ENCODE measurements at regions not wholly inside any gene's neighbourhood (a gene's known extent, or its start where the extent isn't known, plus 50 kb on each side); places are given as distances from the start of the nearest gene placed in this dataset.
"Not testable (repeated sequence)": the region's sequence is repeated elsewhere in the genome, so short reads cannot be mapped to it uniquely, and the experiment has no call there.

- DNase-seq (ENCODE audit: low spot score) = no peak
Observed at GRCh38 chr13:80717776-80718175, 376.9 kb upstream of the SPRY2 start.

GRCh38 chr13:80716610-80717081, 375.7 kb upstream of the SPRY2 start:
- DNase-seq (ENCODE audit: low spot score) = peak; percentile 32

GRCh38 chr13:80712026-80712425, 371.1 kb upstream of the SPRY2 start:
- DNase-seq (ENCODE audit: low spot score) = no peak

GRCh38 chr13:80708791-80709190, 367.9 kb upstream of the SPRY2 start:
- no peak for DNase-seq (ENCODE audit: low spot score)

DNA sequence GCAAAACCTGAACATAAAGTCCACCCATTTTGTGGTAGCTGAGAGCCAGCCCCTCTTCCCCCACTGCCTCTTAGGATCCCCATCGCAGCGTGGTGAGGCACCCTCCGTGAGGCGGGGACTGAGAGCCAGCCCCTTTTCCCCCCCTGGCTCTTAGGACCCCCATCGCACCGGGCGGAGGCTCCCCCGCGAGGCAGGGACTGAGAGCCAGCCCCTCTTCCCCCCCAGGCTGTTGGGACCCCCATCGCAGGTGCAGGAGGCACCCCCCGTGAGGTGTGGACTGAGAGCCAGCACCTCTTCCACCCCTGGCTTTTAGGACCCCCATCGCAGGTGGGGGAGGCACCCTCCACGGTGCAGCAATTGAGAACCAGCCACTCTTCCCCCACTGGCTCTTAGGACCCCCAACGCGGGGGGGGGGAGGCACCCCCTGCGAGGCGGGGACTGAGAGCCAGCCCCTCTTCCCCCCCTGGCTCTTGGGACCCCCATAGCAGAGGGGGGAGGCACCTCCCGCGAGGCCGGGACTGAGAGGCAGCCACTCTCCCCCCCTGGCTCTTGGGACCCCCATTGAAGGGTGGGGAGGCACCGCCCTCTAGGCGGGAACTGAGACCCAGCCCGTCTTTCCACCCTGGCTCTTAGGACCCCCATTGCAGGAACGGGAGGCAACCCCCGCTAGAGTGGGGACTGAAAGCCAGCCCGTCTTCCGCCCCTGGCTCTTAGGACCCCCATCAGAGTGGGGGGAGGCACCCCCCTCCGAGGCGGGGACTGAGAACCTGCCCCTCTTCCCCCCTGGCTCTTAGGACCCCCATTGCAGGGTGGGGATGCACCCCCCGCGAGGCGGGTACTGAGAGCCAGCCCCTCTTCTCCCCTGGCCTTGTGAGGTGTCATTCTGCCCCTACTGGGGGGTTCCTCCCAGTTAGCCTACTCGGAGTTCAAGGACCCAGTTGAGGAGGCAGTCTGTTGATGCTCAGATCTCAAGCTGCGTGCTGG, 366.4 kb upstream of the SPRY2 start:
- DNase-seq (ENCODE audit: low spot score) = no peak

DNA sequence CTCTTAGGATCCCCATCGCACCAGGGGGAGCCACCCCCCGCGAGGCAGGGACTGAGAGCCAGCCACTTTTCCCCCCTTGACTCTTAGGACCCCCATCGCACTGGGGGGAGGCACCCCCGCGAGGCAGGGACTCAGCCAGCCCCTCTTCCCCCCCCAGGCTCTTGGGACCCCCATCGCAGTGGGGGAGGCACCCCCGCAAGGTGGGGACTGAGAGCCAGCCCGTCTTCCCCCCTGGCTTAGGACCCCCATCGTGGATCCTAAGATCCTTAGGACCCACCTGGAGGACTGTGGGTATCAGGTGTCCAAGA, 365.2 kb upstream of the SPRY2 start:
- DNase-seq (ENCODE audit: low spot score) = no peak

DNA sequence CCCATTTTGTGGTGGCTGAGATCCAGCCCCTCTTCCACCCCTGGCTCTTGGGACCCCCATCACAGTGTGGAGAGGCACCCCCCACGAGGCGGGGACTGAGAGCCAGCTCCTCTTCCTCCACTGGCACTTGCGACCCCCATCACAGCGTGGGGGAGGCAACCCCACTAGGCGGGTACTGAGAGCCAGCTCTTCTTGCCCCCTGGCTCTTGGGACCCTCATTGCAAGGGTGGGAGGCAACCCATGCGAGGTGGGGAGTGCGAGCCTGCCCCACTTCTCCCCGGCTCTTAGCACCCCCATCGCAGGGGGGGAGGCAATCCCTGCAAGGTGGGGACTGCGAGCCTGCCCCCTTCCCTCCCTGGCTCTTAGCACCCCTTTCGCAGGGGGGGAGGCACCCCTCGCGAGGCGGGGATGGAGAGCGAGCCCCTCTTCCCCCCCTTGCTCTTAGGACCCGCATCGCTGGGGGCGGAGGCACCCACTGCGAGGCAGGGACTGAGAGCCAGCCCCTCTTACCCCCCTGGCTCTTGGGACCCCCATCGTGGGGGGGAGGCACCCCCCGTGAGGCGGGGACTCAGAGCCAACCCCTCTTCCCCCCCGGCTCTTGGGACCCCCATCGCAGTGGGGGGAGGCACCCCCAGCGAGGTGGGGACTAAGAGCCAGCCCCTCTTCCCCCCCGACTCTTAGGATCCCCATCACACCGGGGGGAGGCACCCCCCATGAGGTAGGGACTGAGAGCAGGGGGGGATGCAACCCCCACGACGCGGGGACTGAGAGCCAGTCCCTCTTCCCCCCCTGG, 364.6 kb upstream of the SPRY2 start:
- no peak for DNase-seq (ENCODE audit: low spot score)

- no peak for DNase-seq (ENCODE audit: low spot score)
Observed at GRCh38 chr13:80704369-80704768, 363.4 kb upstream of the SPRY2 start.

DNA sequence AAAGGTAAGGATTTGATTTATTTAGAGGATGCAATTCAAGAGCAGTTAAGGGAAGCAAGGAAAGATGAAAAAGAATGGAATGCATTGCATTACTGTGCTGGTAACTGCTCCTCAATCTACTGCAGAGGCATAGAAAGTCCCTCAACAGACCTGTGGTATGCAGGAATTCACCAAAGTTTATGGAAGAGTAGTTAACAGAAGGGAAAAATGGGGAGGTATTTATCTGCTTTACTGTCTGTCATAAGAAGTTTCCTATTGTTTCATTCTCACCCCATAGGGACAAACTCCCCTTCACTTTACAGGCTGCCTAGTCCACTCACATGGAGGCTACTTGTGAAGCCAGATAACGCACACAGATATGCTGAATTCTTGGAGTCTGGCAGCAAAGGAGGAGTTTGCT, 354.9 kb upstream of the SPRY2 start:
- DNase-seq (ENCODE audit: low spot score) = no peak

DNA sequence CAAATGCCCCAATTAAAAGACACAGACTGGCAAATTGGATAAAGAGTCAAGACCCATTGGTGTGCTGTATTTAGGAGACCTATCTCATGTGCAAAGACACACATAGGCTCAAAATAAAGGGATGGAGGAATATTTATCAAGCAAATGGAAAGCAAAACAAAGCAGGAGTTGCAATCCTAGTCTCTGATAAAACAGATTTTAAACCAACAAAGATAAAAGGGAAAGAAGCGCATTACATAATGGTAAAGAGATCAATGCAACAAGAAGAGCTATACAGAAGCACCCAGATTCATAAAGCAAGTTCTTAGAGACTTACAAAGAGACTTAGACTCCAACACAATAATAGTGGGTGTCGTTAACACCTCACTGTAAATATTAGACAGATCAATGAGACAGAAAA, 350.9 kb upstream of the SPRY2 start:
- DNase-seq (ENCODE audit: low spot score) = not testable (repeated sequence)

DNA sequence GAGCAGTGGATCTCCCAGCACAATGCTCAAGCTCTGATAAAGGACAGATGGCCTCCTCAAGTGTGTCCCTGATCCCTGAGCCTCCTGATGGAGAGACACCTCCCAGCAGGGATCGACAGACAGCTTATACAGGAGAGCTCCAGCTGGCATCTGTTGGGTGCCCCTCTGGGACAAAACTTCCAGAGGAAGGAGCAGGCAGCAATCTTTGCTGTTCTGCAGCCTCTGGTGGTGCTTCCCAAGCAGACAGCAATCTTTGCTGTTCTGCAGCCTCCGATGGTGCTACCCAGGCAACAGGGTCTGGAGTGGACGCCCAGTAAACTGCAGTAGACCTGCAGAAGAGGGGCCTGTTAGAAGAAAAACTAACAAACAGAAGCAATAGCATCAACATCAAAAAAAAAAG, 349.3 kb upstream of the SPRY2 start:
- no peak for DNase-seq (ENCODE audit: low spot score)

DNA sequence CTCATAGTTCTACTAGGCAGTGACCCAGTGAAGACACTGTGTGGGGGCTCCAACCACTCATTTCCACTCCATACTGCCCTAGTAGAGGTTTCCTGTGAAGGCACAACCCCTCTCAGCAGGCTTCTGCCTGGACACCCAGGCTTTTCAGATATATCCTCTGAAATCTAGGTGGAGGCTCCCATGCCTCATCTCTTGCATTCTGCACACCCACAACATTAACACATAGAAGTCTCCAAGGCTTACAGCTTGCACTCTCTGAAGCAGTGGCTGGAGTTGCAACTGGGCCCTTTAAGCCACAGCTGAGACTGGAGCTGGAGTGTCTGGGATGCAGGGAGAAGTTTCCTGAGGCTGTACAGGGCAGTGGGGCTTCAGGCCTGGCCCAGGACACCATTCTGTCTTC, 347.7 kb upstream of the SPRY2 start:
- DNase-seq (ENCODE audit: low spot score) = no peak

DNA sequence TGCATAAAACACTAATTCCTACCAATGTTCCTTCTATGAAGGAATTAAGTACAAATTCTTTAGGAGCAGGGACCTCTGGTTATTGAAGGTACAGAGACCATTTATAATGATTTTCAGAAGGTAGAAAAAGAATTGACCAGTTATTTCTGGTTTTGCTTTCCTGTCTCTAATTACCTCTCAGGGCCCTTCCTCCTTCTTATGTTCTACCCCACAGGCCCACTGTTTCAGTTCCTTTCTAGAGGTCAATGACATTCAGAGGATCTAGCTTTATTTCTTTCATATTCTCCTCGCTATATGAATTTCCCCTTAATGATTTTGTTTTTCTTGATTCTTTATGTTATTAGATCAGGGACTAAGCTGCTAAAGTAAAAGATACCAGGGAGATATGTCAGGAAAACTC, 345.0 kb upstream of the SPRY2 start:
- DNase-seq (ENCODE audit: low spot score) = no peak

DNA sequence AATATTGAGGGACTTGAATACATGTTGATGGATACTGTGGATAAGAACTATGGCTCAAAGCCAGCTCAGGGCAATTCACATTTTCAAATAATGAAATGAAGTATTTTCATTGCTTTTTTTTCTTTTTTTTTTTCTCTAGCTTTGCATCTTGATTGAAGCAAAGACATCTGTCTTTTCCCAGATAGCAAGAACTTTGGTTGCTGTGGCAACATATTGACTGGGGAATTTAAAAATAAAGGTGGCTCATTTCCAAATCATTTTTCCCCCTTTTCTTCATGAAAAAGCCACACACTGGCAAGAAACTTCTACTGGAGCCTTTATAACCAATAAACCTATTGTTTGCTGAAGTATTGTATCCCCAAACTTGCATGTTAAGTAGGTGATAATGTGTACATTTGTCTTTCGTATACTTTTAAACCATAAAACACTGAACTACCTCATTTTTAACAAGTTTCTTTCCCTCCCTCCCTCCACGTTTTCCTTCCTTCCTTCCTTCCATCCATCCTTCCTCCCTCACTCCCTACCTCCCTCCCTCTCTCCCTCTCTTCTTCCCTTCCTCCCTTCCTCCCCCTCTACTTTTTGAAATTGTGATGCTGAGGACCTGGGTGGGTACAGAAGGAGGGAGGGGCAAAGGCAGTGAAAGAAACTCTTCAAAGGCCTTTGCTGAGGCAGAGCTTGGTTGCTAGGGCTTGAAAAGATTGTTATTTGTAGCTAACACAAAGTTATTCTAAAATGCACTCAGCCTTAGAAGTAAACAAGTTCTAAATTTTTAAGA, 343.5 kb upstream of the SPRY2 start:
- no peak for DNase-seq (ENCODE audit: low spot score)

- no peak for DNase-seq (ENCODE audit: low spot score)
Observed at GRCh38 chr13:80680786-80681366, 339.9 kb upstream of the SPRY2 start.

- no peak for DNase-seq (ENCODE audit: low spot score)
Observed at GRCh38 chr13:80679423-80679822, 338.5 kb upstream of the SPRY2 start.

DNA sequence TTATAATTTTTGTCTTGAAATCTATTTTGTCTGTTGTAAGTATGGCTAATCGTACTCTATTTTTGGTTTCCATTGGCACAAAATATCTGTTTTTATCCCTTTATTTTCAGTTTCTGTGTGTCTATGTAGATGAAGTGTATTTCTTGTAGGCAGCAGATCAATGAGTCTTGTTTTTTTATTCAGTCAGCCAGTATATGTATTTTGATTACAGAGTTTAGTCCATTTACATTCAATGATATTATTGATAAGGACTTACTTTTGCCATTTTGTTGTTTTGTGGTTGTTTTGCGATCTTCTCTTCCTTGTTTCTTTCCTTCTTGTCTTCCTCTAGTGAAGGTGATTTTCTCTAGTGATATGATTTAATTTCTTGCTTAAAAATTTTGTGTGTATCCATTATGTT, 336.3 kb upstream of the SPRY2 start:
- no peak for DNase-seq (ENCODE audit: low spot score)

GRCh38 chr13:80675442-80675841, 334.5 kb upstream of the SPRY2 start:
- DNase-seq (ENCODE audit: low spot score) = not testable (repeated sequence)

DNA sequence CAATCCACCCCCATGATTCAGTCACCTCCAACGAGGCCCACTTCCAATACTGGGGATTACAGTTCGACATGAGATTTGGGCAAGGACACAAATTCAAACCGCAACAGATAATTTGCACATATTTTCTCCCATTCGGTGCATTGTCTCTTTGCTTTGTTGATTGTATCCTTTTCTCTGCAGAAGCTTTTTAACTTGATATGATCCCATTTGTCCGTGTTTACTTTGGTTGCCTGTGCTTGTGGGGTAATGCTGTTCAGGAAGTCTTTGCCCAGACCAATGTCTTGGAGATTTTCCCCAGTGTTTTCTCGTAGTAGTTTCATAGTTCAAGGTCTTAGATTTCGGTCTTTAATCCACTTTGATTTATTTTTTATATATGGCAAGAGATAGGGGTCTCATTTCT, 330.8 kb upstream of the SPRY2 start:
- no peak for DNase-seq (ENCODE audit: low spot score)

GRCh38 chr13:80669112-80669511, 328.2 kb upstream of the SPRY2 start:
- no peak for DNase-seq (ENCODE audit: low spot score)

- DNase-seq (ENCODE audit: low spot score) = no peak
Observed at GRCh38 chr13:80668452-80668851, 327.5 kb upstream of the SPRY2 start.

Data from HuH-7 (cell line).